ENCODE measurements at regions not wholly inside any gene's neighbourhood (a gene's known extent, or its start where the extent isn't known, plus 50 kb on each side); places are given as distances from the start of the nearest gene placed in this dataset.
"Not testable (repeated sequence)": the region's sequence is repeated elsewhere in the genome, so short reads cannot be mapped to it uniquely, and the experiment has no call there.

DNA sequence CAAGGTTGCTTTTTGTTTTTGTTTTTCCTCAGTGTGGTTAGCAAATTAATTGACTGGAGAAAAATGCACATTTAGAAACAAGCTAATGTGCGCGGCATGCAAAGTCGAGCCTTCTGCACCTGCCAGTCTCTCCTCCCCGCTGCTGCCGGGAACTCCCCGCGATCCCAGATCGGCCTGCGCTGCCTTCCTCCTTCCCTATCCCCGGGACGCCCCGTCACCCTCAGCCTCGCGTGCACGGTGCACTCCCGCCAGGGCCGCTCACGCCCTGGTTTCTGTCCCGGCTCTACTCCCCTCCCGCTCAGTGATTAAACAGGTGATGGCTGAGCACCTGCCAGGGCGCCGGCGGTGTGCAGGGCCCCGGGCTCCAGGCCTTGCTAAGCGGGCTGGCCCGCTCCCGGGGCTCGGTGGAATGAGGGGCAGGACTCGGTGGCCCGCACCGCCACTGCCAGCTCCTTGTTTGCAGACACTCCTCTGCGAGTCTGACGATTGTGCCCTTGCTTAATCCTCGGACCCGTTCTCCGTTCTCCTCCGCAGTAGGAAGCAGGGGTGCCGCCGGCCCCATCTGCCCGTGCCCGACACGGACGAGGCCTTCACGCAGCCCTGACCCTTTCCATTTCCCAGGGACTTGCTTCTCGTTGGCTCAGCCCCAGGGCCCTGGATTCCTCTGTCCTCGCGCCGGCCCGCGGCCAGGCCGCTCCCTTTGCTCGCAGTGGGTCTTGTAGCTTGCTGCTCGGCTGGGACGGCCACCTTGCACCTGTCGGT, 143.4 kb downstream of the TRIML1 start:
- FAIRE-seq (no peak), DNase-seq (ENCODE audit: extremely low spot score, insufficient read length, low read depth) (no peak)

DNA sequence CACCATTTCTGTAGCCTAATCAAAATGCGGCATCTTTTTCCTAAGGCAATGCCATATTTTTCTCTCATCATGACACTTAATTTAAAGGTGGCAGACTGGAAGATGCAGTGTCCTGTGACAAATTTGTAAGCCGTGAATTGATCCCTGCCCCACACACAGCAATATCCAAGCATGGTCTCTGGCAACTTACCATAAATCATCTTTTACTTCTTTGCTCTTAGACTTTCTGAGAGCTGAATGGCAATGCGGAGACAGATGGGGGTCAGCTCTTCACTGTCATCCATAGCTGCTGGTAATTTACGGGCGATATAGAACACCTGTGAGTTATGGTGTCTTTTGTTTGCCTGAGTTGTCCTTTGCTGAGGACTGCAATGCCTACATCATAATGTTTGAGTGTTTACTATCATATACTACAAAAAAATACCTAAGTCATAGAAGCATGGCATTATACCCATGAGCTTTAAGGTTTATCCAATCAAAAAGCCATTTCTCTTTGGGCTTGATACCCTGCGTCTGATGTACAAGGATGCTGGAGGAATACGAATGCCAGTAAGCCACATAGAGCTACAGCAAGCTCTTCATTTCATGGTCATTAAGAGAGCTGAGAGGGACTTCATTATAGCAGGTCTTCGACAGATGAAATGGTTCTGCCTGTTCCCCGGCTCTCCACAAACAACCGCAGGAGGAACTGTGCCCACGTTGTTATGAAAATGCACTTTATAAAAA, 148.1 kb downstream of the TRIML1 start:
- FAIRE-seq (no peak), DNase-seq (ENCODE audit: extremely low spot score, insufficient read length, low read depth) (no peak)

DNA sequence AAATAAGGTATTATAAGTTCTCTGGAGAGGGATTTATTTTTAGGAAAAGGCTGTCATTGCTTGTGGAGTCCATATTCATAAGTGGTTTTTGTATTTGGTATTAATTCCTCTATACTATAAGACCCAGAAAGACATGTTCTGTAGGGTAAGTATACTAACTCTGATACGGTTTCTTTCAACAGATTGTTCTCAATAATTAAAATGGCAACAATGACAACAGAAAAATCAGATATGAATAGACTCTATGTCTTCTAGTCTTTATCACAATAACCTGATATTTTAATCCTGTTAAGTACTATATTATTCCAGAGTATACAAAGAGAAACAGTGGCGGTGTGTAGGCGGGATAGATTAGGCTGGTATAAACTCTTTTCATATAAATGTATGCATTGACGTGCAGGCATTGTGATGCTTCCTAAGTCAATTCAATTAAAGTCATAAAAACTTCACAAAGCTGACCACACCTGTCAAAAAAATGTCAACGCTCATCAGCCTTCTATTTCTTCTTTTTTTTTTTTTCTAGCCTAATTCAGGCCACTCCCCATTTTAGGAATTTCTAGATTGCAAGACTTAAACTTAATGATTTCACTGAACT, 150.4 kb downstream of the TRIML1 start:
- FAIRE-seq (no peak), DNase-seq (ENCODE audit: extremely low spot score, insufficient read length, low read depth) (no peak)

DNA sequence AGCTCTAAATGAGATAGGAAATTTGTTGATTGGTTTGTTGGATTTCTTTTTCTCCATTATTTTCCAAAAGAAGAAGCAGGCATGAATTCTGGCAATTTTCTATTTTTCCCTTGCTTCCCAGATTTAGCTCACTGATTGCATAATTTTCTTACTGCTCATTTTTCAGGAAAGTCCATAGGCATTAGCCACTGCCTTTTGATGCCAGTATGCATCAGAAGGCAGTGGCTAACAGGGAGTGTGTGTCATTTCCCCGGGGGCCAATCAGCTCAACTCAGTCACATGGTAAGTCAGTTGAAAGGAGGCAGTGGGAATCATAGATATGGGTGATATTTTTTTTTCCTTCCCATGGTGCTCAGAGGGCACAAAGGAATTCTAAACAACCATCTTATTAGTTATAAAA, 156.7 kb downstream of the TRIML1 start:
- DNase-seq (ENCODE audit: extremely low spot score, insufficient read length, low read depth) = no peak
- no peak for FAIRE-seq

DNA sequence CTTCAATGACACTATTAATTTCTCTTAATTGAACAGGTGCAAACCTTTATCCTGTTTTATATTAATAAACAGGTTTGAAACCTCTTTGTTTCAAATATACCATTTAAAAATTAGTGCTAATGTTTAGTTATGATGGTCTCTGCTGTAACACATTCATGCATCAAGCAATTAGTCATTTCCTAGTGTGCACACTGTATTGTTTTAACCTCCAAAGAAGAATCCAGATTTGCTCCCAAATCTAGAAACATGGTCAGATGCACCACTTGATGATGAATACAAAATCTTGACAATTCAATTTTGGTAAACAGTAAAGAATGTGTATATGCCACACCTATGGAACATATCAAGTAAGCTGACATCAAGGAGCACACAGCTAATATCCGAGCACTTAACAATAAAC, 157.1 kb downstream of the TRIML1 start:
- DNase-seq (ENCODE audit: extremely low spot score, insufficient read length, low read depth) (no peak), FAIRE-seq (no peak)

DNA sequence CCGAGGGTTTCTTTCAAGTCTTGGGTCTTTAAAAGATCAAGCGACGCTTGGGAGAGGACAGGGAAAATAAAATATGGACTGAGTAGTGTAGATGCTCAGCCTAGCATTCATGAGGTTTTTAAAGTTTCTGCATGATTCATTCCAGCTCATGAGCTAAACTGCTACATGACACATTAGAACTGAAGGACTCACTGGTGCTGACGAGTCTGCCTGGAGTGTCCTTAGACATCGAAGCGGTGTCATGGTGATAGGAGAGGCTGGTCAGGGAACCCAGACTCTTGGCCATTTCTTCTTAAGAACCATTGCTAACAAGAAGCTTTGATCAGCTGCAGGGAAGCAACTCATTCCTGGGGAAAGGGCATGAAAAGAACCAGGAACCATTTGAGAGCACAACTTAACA, 158.6 kb downstream of the TRIML1 start:
- FAIRE-seq = no peak
- DNase-seq (ENCODE audit: extremely low spot score, insufficient read length, low read depth) = no peak

DNA sequence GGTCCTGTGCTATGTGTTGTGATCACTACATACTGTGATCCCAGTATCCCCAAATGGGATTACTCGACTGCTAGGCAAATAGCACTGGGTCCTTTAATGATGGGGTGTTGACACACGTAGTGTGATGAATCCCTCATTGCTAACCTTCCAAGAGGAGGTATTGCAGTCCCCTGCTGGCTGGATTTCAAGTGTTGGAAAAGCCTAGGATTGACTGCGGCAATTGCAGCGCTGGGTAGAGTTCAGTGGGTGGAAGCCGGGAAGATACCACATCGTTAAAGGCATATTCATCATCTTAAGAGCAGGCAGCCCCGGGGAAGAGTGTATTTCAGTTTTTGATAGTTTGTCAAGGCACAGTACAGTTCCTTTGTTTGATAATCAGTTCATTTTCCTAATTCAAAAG, 159.9 kb downstream of the TRIML1 start:
- FAIRE-seq = no peak
- no peak for DNase-seq (ENCODE audit: extremely low spot score, insufficient read length, low read depth)

DNA sequence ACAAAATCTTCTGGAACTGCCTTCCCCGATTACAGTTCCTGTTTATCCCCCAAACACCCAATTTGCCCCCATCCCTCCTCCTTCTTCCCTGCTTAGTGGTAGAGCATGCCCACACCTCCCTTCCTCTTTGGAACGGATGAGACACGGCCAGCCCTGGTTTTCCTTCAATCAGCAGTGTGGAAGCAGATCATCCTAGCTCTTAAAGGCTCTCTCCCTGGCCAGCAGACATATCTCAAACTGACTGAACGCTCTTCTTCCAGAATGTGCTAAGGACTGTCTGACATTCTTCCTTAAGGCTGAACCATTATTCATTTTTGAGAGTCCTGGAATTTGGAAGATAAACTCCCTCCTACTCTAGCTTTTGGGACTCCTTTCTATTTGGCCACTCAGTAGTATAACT, 161.1 kb downstream of the TRIML1 start:
- DNase-seq (ENCODE audit: extremely low spot score, insufficient read length, low read depth) (no peak), FAIRE-seq (no peak)

DNA sequence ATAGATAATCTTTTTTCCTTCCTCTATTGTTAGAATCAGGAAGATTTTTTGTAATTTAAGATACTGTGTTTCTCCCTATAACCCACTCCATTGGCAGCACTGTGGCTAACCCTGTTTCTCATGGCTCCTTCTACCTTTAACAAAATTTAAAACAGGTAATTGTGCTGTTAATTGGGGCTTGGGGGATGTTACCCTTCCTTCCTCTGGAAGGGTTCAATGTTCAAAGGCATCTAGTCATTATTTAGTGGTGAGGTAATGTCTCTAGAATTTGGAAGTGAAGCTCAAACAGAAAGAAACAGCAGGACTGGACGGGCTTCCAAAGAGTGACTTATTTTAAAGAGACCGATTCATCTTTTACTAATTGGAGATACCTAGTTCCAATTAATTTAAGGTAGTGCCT, 166.4 kb downstream of the TRIML1 start:
- no peak for DNase-seq (ENCODE audit: extremely low spot score, insufficient read length, low read depth)
- no peak for FAIRE-seq

DNA sequence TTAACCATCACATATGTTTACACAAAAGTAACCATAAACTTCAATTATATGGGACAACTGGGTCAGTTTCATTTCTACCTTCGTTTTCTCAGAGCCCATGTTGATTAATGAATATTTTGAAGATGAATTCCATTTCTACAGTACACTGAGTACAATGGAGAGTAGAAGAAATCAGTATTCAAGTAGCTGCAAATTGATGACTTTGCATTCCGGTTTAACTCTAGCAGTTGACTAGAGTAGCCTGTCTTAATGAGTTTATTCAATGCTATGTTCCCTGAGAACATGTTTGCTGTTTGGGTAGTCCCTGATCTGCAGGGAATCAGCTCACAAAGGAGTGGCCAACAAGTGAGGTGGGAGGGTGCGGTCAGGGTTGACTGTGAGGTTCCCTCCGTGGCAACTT, 168.3 kb downstream of the TRIML1 start:
- no peak for FAIRE-seq
- DNase-seq (ENCODE audit: extremely low spot score, insufficient read length, low read depth) = no peak

DNA sequence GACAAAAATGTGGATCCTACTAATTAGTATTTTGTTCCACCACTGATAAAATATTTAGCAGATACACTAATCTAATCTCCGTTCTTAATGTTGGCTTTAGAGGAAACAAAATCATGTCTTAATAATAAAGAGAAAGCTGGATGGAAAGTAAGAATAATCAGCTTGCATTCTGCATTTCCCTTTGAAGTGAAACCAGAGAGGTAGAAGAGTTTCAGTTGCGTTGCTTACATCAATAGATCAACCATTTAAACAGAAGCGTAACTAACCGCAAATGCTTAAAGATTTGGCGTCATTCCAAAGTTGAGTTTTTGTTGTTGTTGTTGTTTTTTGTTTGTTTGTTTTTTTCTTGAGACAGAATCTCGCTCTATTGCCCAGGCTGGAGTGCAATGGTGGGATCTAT, 168.9 kb downstream of the TRIML1 start:
- FAIRE-seq (no peak), DNase-seq (ENCODE audit: extremely low spot score, insufficient read length, low read depth) (no peak)

DNA sequence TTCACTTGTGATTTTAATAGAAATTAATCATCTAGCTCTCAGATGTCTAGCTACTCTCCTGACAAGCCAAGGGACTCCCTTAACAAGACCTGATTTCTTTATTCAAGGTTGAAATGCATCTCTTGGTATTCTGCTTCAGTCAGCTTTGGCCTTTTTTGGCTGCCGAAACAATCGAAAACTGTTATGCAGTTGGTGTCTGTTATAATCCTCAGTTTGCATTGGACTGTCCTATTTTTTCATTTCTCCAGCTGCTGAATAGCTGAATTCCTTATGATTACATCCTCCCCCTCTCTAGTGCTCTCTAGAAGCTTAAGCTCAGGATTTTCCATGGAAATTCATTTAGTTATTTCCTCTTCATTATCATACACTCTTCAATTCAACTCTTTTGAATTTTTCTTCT, 177.2 kb downstream of the TRIML1 start:
- FAIRE-seq (no peak), DNase-seq (ENCODE audit: extremely low spot score, insufficient read length, low read depth) (no peak)

DNA sequence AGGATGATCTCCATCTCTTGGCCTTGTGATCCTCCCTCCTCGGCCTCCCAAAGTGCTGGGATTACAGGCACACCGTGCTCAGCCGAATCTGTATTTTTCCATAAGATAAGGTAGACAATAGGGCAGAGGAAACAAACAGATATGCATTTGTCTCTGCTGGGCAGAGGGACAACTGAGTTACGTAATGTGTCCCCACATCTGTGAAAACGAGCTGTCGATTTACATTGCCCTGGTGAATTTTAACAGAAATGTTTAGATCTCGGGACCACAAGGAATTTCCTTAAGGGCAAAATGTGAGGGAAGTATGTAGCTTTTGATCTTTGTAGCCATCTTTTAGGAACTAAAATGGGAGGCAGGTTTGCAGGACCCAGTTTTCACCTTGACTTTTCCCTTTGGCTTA, 189.7 kb downstream of the TRIML1 start:
- FAIRE-seq = no peak

DNA sequence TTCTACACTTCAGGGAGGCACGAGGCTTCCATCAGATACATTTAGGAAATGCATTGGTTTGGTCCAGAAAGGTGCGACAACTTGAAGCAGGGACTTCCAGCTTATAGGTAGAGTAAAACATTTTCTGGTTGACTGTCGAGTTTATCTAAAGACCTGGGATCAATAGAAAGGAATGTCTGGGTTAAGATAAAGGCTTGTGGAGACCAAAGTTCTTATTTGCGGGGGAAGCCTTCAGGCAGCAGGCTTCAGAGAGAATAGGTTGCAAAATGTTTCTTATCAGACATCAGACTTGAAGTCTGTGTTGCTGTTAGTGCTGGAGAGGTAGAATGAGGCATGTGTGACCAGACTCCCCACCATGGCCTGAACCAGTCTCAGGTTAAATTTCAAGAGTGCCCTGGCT, 190.3 kb downstream of the TRIML1 start:
- DNase-seq (ENCODE audit: extremely low spot score, insufficient read length, low read depth) = no peak
- no peak for FAIRE-seq

More for the DNA sequence above, 189.7 kb downstream of the TRIML1 start:
- DNase-seq (ENCODE audit: extremely low spot score, insufficient read length, low read depth) = no peak

DNA sequence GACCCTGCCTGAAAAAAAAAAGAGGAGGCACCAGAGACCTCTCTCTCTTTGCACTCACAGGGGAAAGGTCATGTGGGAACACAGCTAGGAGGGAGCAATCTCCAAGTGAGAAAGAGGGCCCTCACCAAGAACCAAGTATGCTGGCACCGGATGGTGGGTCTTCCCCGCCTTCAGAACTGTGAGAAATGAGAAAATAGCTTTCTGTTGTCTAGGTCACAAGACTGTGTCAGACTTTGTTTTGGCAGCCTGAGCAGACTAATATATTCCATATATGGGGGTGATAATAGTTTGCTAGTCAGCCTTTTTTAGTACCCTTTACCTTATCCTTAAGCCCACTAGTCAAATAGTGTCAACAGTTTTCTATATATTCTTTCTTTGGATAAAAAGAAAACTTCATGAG, 193.0 kb downstream of the TRIML1 start:
- no peak for DNase-seq (ENCODE audit: extremely low spot score, insufficient read length, low read depth)
- FAIRE-seq = no peak

DNA sequence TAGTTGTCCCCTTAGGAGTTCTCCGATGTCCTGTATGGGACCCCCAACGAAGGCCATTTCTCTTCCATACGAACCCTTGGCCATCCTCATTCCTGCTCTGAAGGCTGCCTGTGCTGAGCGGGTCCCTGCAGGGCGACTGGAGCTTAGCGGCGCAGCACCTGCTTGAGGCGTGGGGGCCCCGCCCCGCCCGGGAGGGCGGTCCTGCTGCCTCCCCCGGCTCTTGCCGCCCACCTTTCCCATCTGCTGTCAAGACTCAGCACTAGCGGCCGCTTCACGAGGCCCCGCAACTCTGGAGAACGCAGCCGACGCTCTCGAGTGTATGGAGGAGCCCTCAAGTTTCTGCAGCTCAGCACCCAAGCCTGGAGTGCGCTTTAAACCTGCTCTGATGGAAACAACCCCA, 197.7 kb downstream of the TRIML1 start:
- DNase-seq (ENCODE audit: extremely low spot score, insufficient read length, low read depth) (no peak), FAIRE-seq (no peak)

DNA sequence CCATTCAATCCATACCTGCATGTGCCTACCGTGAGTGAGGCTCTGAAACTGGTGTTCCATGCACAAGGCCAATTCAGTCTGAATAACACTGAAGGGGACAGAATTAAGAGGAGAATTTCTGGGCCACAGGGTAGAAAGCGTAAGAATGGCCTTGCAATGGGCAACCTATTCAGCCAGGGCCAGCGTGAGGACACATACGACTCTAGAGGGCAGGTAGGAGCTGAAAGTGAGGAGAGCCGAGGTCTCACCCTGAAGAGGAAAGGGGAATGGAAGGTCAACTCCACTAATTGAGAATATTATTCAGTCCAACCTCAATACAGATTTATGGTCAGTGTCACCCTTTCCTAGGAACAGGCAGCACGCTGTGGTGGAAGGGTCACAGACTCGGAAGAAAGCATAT, 202.2 kb downstream of the TRIML1 start:
- FAIRE-seq = no peak
- DNase-seq (ENCODE audit: extremely low spot score, insufficient read length, low read depth) = no peak

DNA sequence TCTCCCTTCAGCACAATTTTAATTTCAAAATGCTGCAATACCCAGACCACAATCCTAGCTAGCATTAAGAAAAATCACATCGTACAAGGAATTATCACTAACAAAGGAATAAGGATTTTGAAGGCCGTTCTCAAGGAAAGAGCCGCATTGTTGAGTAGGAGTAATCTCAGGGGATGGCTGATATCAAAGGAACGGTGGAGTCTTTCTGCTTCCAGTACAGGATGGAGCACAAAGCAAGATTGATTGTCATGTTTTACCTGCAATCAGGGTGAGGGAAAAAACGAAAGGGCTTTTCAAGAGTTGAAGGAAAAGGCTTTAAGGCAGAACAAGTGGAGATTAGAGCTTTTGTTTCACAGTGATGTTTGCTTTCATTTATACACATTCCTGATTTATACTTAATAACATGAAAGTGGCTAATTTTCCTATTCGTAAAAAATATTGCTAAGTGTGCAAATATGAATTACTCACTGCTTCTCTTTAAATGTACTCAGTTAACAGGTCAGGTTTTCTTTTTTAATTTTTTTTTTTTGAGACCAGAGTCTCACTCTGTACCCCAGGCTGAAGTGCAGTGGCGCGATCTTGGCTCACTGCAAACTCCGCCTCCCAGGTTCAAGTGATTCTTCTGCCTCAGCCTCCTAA, 207.0 kb downstream of the TRIML1 start:
- FAIRE-seq (no peak), DNase-seq (ENCODE audit: extremely low spot score, insufficient read length, low read depth) (no peak)

DNA sequence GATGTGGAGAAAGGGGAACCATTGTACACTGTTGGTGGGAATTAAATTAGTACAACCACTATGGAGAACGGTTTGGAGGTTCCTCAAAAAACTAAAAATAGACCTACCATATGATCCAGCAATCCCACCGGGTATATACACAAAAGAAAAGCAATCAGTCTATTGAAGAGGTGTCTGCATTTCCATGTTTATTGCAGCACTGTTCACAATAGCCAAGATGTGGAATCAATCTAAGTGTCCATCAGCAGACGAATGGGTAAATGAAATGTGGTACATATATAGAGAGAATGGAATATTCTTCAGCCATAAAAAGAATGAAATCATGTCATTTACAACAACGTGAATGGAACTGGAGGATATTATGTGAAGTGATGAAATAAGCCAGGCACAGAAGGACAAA, 208.1 kb downstream of the TRIML1 start:
- no peak for FAIRE-seq

DNA sequence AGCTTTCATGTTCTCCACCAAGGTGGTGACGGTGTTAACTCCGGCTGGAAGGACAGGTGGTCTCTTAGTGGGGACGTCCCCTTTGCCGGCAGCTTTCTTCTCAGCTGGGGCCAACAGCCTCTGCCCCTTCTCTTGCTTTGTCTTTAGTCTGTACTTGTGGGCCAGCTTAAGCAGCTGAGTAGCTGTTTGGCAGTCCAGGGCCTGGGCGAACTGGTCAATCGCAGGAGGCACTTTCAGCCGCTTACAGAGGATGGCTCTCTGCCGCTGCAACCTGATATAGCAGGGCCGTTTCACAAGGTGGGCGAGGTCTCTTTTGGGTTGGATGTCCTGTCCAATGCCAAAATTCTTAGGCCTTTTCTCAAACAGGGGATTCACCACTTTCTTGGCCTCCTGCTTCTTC, 210.3 kb downstream of the TRIML1 start:
- not testable (repeated sequence) for DNase-seq (ENCODE audit: extremely low spot score, insufficient read length, low read depth); FAIRE-seq

More for the DNA sequence above, 208.1 kb downstream of the TRIML1 start:
- no peak for DNase-seq (ENCODE audit: extremely low spot score, insufficient read length, low read depth)

DNA sequence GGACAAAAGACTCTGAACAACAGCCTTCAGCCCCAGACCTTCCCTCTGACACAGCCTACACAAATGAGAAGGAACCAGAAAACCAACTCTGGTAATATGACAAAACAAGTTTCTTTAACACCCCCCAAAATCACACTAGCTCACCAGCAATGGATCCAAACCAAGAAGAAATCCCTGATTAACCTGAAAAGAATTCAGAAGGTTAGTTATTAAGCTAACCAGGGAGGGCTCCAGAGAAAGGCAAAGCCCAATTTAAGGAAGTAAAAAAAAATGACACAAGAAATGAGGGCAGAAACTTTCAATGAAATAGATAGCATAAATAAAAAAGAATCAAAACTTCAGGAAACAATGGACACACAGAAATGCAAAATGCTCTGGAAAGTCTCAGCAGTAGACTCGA, 224.0 kb downstream of the TRIML1 start:
- DNase-seq (ENCODE audit: extremely low spot score, insufficient read length, low read depth) = no peak

More for the DNA sequence above, 224.0 kb downstream of the TRIML1 start:
- no peak for FAIRE-seq
